Endodermal cell (in vitro differentiated cells): ENCODE measurements at regions not wholly inside any gene's neighbourhood (a gene's known extent, or its start where the extent isn't known, plus 50 kb on each side); places are given as distances from the start of the nearest gene placed in this dataset.

Experiments used
- DNase-seq: peaks from one replicate; pipeline ENCODE4 v3.0.0-alpha.2; 2017
- H3K27ac ChIP-seq: 2 replicates; pipeline ENCODE4 v1.5.1; 2013; ENCODE audit warnings: mild to moderate bottlenecking, low read depth, low read length, moderate library complexity
- H3K27me3 ChIP-seq: 2 replicates; pipeline ENCODE4 v1.6.1; 2013; ENCODE audit warnings: mild to moderate bottlenecking, low read length, moderate library complexity; ENCODE audit not compliant: insufficient read depth, control insufficient read depth, poor library complexity, severe bottlenecking
- H3K36me3 ChIP-seq: 2 replicates; pipeline ENCODE4 v1.7.0; 2013; ENCODE audit warnings: mild to moderate bottlenecking, low read length, moderate library complexity; ENCODE audit not compliant: control insufficient read depth, insufficient read depth
- H3K4me1 ChIP-seq: one replicate; pipeline ENCODE4 v1.7.0; 2013; ENCODE audit warnings: low read length; ENCODE audit not compliant: control insufficient read depth, insufficient read depth
- H3K4me3 ChIP-seq: 2 replicates; pipeline ENCODE4 v1.5.1; 2013; ENCODE audit warnings: mild to moderate bottlenecking, low read length, moderate library complexity
- H3K9ac ChIP-seq: 2 replicates; pipeline ENCODE4 v1.6.1; 2013; ENCODE audit warnings: mild to moderate bottlenecking, low read length, moderate library complexity; ENCODE audit not compliant: poor library complexity, severe bottlenecking; ENCODE audit errors: extremely low read depth
- H3K9me3 ChIP-seq: 2 replicates; pipeline ENCODE4 v1.6.1; 2013; ENCODE audit warnings: mild to moderate bottlenecking, low read length, moderate library complexity; ENCODE audit not compliant: control insufficient read depth
- H3K27ac Mint-ChIP-seq: 2 replicates; pipeline ENCODE4 v1.8.0; 2020; ENCODE audit warnings: mixed read lengths
- H3K27me3 Mint-ChIP-seq: 2 replicates; pipeline ENCODE4 v1.8.0; 2021; ENCODE audit warnings: mild to moderate bottlenecking, mixed read lengths; ENCODE audit not compliant: insufficient read depth
- H3K36me3 Mint-ChIP-seq: 2 replicates; pipeline ENCODE4 v1.8.0; 2020; ENCODE audit warnings: low read depth, mixed read lengths
- H3K4me1 Mint-ChIP-seq: 2 replicates; pipeline ENCODE4 v1.8.0; 2020; ENCODE audit warnings: mixed read lengths
- H3K4me3 Mint-ChIP-seq: 2 replicates; pipeline ENCODE4 v1.8.0; 2020; ENCODE audit warnings: mild to moderate bottlenecking, moderate library complexity, mixed read lengths
- H3K9me3 Mint-ChIP-seq: 2 replicates; pipeline ENCODE4 v1.8.0; 2020; ENCODE audit warnings: mild to moderate bottlenecking, mixed read lengths
- WGBS, 2 experiments: methylation state at CpG; one replicate each; pipeline versions ENCODE4 v1.1.5 to v1.1.7; 2013; ENCODE audit warnings: missing lambda C conversion rate in 2 of 2, mixed read lengths in 1 of 2; ENCODE audit not compliant: insufficient coverage in 1 of 2, insufficient read length in 1 of 2; 5-methylcytosine and 5-hydroxymethylcytosine counted together
- TF ChIP-seq, protein P1 (sequence below): fragments of 200-600 bp; sonication (generic); conservative IDR thresholded peaks from 2 replicates; pipeline ENCODE4 v1.5.0; 2021; ENCODE audit warnings: antibody characterized with exemption, mild to moderate bottlenecking

DNA sequence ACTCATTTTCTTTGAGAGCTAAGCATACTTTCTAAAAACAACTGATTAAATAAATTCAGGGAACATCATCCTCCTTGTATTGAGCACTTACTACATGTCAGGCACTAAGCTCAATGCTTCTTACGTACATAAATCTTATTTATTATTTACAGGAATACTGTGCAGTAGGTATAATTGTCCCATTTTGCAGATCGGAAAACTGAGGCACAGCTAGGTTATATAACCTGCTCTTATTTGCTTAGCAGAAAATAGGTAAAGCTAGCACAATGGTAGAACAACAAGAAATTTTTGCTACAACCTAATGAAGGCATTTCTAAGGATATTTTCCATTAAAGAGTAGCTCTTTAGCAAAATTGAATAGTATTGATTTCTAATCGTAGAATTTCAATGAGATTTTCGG is 168.7 kb upstream of the KCNJ16 start:
- H3K9me3 ChIP-seq: no peaks in the 10 kb centered on the region

DNA sequence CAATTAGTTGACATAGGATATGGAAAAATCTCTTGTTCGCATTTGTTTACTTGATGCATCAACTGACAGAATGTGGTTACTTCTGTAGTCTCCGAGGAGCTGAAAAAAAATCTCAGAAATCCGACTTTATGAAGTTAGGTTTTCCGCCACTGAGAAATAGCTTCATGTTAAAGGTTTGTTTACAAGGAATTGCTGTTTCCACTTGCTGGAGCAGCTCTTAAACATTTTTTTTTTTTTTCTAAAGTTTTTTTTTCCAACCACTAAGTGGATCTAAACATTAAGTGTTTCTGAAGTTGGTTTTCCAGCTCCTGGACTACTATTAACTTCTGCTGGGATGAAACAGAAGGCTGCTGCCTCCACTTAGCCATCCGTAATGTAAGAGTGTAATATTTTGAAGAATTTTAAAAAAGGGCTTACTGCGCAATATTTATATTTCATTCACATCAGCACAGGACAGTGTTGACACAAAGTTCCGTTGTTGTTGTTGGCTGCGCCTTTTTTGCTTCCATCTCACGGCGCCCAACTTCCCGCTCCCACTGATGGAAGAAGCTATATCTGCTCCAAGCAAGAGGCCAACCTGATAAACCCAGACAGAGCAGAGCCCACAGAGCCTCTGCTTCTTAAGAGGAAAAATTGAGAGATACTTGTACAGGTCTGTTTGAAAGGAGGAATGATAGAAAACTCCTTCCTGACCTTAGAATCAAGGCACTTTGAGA is 167.7 kb upstream of the KCNJ16 start:
- H3K9ac ChIP-seq: no peak overlapping the region
- H3K9me3 ChIP-seq: no peaks in the 10 kb centered on the region
- no peaks in the 10 kb centered on the region for H3K9me3 Mint-ChIP-seq
- H3K4me1 ChIP-seq: no peaks in the 10 kb centered on the region
- no peaks in the 10 kb centered on the region for H3K36me3 ChIP-seq
- TF ChIP-seq, protein P1, sequence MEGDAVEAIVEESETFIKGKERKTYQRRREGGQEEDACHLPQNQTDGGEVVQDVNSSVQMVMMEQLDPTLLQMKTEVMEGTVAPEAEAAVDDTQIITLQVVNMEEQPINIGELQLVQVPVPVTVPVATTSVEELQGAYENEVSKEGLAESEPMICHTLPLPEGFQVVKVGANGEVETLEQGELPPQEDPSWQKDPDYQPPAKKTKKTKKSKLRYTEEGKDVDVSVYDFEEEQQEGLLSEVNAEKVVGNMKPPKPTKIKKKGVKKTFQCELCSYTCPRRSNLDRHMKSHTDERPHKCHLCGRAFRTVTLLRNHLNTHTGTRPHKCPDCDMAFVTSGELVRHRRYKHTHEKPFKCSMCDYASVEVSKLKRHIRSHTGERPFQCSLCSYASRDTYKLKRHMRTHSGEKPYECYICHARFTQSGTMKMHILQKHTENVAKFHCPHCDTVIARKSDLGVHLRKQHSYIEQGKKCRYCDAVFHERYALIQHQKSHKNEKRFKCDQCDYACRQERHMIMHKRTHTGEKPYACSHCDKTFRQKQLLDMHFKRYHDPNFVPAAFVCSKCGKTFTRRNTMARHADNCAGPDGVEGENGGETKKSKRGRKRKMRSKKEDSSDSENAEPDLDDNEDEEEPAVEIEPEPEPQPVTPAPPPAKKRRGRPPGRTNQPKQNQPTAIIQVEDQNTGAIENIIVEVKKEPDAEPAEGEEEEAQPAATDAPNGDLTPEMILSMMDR: no peak
- WGBS, 2 experiments: 93 to 99% methylated on average over 9 to 11 of the region's 11 CpGs
- DNase-seq: no peak
- no peaks in the 10 kb centered on the region for H3K27me3 ChIP-seq
- no peak overlapping the region for H3K27ac ChIP-seq
- no peak overlapping the region for H3K27ac Mint-ChIP-seq
- H3K4me3 Mint-ChIP-seq: no peak overlapping the region
- peaks cover 5% of the 10 kb centered on the region for H3K4me1 Mint-ChIP-seq
- no peak overlapping the region for H3K4me3 ChIP-seq
- peaks cover 3% of the 10 kb centered on the region for H3K27me3 Mint-ChIP-seq
- no peaks in the 10 kb centered on the region for H3K36me3 Mint-ChIP-seq

More for the DNA sequence above, 168.7 kb upstream of the KCNJ16 start:
- no peak overlapping the region for H3K27ac ChIP-seq
- H3K27me3 ChIP-seq: no peaks in the 10 kb centered on the region
- TF ChIP-seq, protein P1: no peak
- no peaks in the 10 kb centered on the region for H3K36me3 ChIP-seq
- Mint-ChIP-seq H3K4me1 (peaks cover 5% of the 10 kb centered on the region), H3K9me3 (no peaks in the 10 kb centered on the region), H3K27ac (no peak overlapping the region), H3K36me3 (no peaks in the 10 kb centered on the region), H3K4me3 (no peak overlapping the region), H3K27me3 (peaks cover 3% of the 10 kb centered on the region)
- no peaks in the 10 kb centered on the region for H3K4me1 ChIP-seq
- H3K9ac ChIP-seq: no peak overlapping the region
- no peak for DNase-seq
- no peak overlapping the region for H3K4me3 ChIP-seq
- WGBS, 2 experiments: 93 to 96% methylated on average over 3 of the region's 4 CpGs

DNA sequence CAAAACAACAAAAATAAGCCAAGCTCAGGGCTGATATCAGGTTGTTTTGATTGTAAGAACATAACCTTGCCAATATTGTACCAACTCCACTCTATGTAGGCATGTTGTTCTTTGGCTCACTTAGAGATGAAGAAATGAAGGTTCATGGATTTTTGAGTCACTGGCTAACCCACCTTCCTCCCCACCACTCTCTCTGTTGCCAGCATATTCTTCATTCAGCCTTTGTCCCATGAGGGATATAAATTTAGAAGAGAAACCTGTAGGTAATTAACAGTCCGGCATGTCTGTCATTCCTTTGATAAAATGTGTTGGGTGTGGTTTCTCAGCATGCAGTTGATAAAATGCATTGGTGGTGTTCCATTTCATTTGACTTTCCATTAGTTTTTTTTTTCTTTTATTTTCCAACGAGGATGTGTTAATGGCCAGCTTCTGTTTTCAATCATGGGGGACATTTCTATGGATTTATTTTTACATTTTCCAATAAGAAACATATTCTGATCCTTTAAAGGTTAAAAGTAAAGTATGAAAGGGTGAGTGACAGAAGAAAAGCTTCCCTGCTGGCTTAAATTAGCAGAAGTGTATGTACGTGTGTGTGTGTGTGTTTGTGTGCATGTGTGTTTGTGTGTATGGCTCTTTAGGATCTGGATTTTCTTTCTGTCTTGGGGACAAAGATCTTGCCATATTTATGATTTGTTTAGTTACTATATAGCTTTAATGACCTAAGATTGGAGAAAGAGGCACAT is 166.2 kb upstream of the KCNJ16 start:
- Histone ChIP-seq H3K36me3 (no peaks in the 10 kb centered on the region), H3K9me3 (no peaks in the 10 kb centered on the region), H3K4me1 (no peaks in the 10 kb centered on the region), H3K9ac (no peak overlapping the region), H3K27me3 (no peaks in the 10 kb centered on the region), H3K4me3 (no peak overlapping the region), H3K27ac (no peak overlapping the region)
- Mint-ChIP-seq H3K36me3 (no peaks in the 10 kb centered on the region), H3K27ac (no peak overlapping the region), H3K9me3 (no peaks in the 10 kb centered on the region), H3K27me3 (no peaks in the 10 kb centered on the region), H3K4me1 (peaks cover 5% of the 10 kb centered on the region), H3K4me3 (no peak overlapping the region)
- WGBS, 2 experiments: 89% methylated on average over 2 of the region's 3 CpGs; no CpG with 5 or more reads in 1 of the 2 experiments
- no peak for DNase-seq
- TF ChIP-seq, protein P1: no peak
